OCI-LY1 (cell line): ENCODE measurements at regions not wholly inside any gene's neighbourhood (a gene's known extent, or its start where the extent isn't known, plus 50 kb on each side); places are given as distances from the start of the nearest gene placed in this dataset.

Experiments used
- H2AFZ ChIP-seq: fragments of 200-600 bp; sonication (generic), shearing (Covaris generic); 2 replicates; pipeline ENCODE4 v1.6.0; 2014; ENCODE audit warnings: antibody characterized with exemption, mild to moderate bottlenecking, low read length
- H3F3A ChIP-seq: fragments of 200-600 bp; sonication (generic), shearing (Covaris generic); 2 replicates; pipeline ENCODE4 v1.6.0; 2014; ENCODE audit warnings: mild to moderate bottlenecking, antibody characterized with exemption, low read length, moderate library complexity; ENCODE audit not compliant: insufficient read depth
- H3K27ac ChIP-seq: fragments of 200-600 bp; sonication (generic); 2 replicates; pipeline ENCODE4 v1.5.1; 2014; ENCODE audit warnings: low read length, mixed run types, mild to moderate bottlenecking, low read depth; ENCODE audit not compliant: poor library complexity, severe bottlenecking
- H3K27me3 ChIP-seq: fragments of 200-600 bp; sonication (generic); 2 replicates; pipeline ENCODE4 v1.6.0; 2014; ENCODE audit warnings: antibody characterized with exemption, mild to moderate bottlenecking, low read length, moderate library complexity; ENCODE audit not compliant: insufficient read depth
- H3K36me3 ChIP-seq: fragments of 200-600 bp; sonication (generic); 2 replicates; pipeline ENCODE4 v1.6.1; 2014; ENCODE audit warnings: mild to moderate bottlenecking, antibody characterized with exemption, low read length, moderate library complexity, mixed read lengths; ENCODE audit not compliant: insufficient read depth
- H3K4me1 ChIP-seq: fragments of 200-600 bp; sonication (generic); 2 replicates; pipeline ENCODE4 v1.5.1; 2014; ENCODE audit warnings: mild to moderate bottlenecking, low read length, moderate library complexity; ENCODE audit not compliant: insufficient read depth, severe bottlenecking
- H3K4me2 ChIP-seq: fragments of 200-600 bp; sonication (generic), shearing (Covaris generic); 2 replicates; pipeline ENCODE4 v1.6.1; 2014; ENCODE audit warnings: low read length
- H3K4me3 ChIP-seq: fragments of 200-600 bp; sonication (generic); 2 replicates; pipeline ENCODE4 v1.5.1; 2014; ENCODE audit warnings: low read length, low read depth, mild to moderate bottlenecking, mixed read lengths; ENCODE audit not compliant: poor library complexity, severe bottlenecking
- H3K79me2 ChIP-seq: fragments of 200-600 bp; shearing (Covaris generic); 2 replicates; pipeline ENCODE4 v1.6.1; 2016; ENCODE audit warnings: mixed run types, low read length, mixed read lengths; ENCODE audit not compliant: insufficient read depth
- H3K9ac ChIP-seq: fragments of 200-600 bp; sonication (generic), shearing (Covaris generic); 2 replicates; pipeline ENCODE4 v1.6.1; 2014; ENCODE audit warnings: mild to moderate bottlenecking, low read length, mixed read lengths
- H3K9me2 ChIP-seq: fragments of 200-600 bp; sonication (generic), shearing (Covaris generic); 2 replicates; pipeline ENCODE4 v1.6.1; 2014; ENCODE audit warnings: low read depth, mild to moderate bottlenecking, low read length, mixed read lengths
- H3K9me3 ChIP-seq: fragments of 200-600 bp; shearing (Covaris generic); 2 replicates; pipeline ENCODE4 v1.6.1; 2014; ENCODE audit warnings: low read length, mixed read lengths
- H4K20me1 ChIP-seq: fragments of 200-600 bp; sonication (generic), shearing (Covaris generic); 2 replicates; pipeline ENCODE4 v1.6.0; 2016; ENCODE audit warnings: mild to moderate bottlenecking, low read length; ENCODE audit not compliant: insufficient read depth
- CTCF ChIP-seq: fragments of 200-600 bp; sonication (generic), shearing (Covaris generic); IDR thresholded peaks from 2 replicates; pipeline ENCODE4 v1.5.1; 2017; ENCODE audit warnings: mild to moderate bottlenecking, antibody characterized with exemption, low read length, moderate library complexity, mixed read lengths
- EZH2 ChIP-seq: fragments of 200-600 bp; sonication (generic), shearing (Covaris generic); IDR thresholded peaks from 2 replicates; pipeline ENCODE4 v1.8.0; 2017; ENCODE audit warnings: borderline replicate concordance, mixed run types, mild to moderate bottlenecking, antibody characterized with exemption, low read length, moderate library complexity, mixed read lengths

- Histone ChIP-seq H3K4me2 (no peak overlapping the region), H3K27me3 (no peaks in the 10 kb centered on the region), H3K4me1 (no peaks in the 10 kb centered on the region), H3K9me2 (no peaks in the 10 kb centered on the region), H3F3A (no peaks in the 10 kb centered on the region), H3K9me3 (no peaks in the 10 kb centered on the region), H4K20me1 (no peaks in the 10 kb centered on the region), H3K36me3 (no peaks in the 10 kb centered on the region), H3K27ac (no peak overlapping the region), H3K79me2 (no peaks in the 10 kb centered on the region), H3K4me3 (no peak overlapping the region), H2AFZ (no peak overlapping the region), H3K9ac (no peak overlapping the region)
- no peak for TF ChIP-seq CTCF
Measured at GRCh38 chr2:65864619-65865018, 432.2 kb upstream of the SPRED2 start.

- Histone ChIP-seq H3K27ac (no peak overlapping the region), H2AFZ (no peak overlapping the region), H4K20me1 (no peaks in the 10 kb centered on the region), H3K9me3 (no peaks in the 10 kb centered on the region), H3K9ac (no peak overlapping the region), H3K79me2 (no peaks in the 10 kb centered on the region), H3F3A (no peaks in the 10 kb centered on the region), H3K36me3 (no peaks in the 10 kb centered on the region), H3K27me3 (no peaks in the 10 kb centered on the region), H3K9me2 (no peaks in the 10 kb centered on the region), H3K4me1 (no peaks in the 10 kb centered on the region), H3K4me2 (no peak overlapping the region), H3K4me3 (no peak overlapping the region)
- TF ChIP-seq EZH2 (no peak), CTCF (no peak)
Measured at GRCh38 chr2:65863713-65864112, 431.3 kb upstream of the SPRED2 start.

GRCh38 chr2:65856928-65857327, 424.5 kb upstream of the SPRED2 start:
- Histone ChIP-seq H3K27ac (no peak overlapping the region), H3K27me3 (no peaks in the 10 kb centered on the region), H2AFZ (no peak overlapping the region), H3K79me2 (no peaks in the 10 kb centered on the region), H3K36me3 (no peaks in the 10 kb centered on the region), H3K4me2 (no peak overlapping the region), H3K4me1 (no peaks in the 10 kb centered on the region), H3F3A (no peaks in the 10 kb centered on the region), H4K20me1 (no peaks in the 10 kb centered on the region), H3K9ac (no peak overlapping the region), H3K9me2 (no peaks in the 10 kb centered on the region), H3K9me3 (no peaks in the 10 kb centered on the region), H3K4me3 (no peak overlapping the region)
- TF ChIP-seq CTCF: no peak
- TF ChIP-seq EZH2: no peak
